SK-N-SH (cell line): ENCODE measurements at regions not wholly inside any gene's neighbourhood (a gene's known extent, or its start where the extent isn't known, plus 50 kb on each side); places are given as distances from the start of the nearest gene placed in this dataset.

ENCODE experiments used
- CTCF ChIA-PET: fragments of 300-600, 350-600 bp; formaldehyde crosslinking; extraction: SDS; loops from one replicate; lab custom pipeline; 2021; lab: Yijun Ruan, JAX
- POLR2A ChIA-PET: fragments of 350-600 bp; sonication (Branson Sonifier 250); formaldehyde crosslinking; extraction: SDS; loops from one replicate; lab custom pipeline; 2020; ENCODE audit warnings: antibody characterized with exemption, inconsistent platforms; lab: Yijun Ruan, JAX
- DNase-seq: peaks from one replicate; pipeline ENCODE4 v3.0.0; 2012
- H2AFZ ChIP-seq: fragments of 200-600 bp; sonication (generic); 2 replicates; pipeline ENCODE4 v1.8.1; 2016; ENCODE audit warnings: antibody characterized with exemption, mild to moderate bottlenecking, low read depth
- H3F3A ChIP-seq: fragments of 200-600 bp; sonication (generic); replicated peaks from 2 replicates; pipeline ENCODE3; 2016; ENCODE audit warnings: antibody characterized with exemption, mild to moderate bottlenecking; ENCODE audit not compliant: insufficient read depth
- H3K27ac ChIP-seq, 2 experiments: fragments of 200-500 bp in 1 of 2; fragments of 200-600 bp in 1 of 2; sonication (Bioruptor generic) in 1 of 2; sonication (generic), shearing (Covaris generic) in 1 of 2; 2 replicates each; pipeline versions ENCODE4 v1.5.1 to v1.6.1; 2014 to 2016; ENCODE audit warnings: low read depth in 2 of 2, inconsistent platforms in 1 of 2, low read length in 1 of 2, mild to moderate bottlenecking in 1 of 2, mixed read lengths in 1 of 2
- H3K27me3 ChIP-seq: fragments of 200-600 bp; sonication (generic), shearing (Covaris generic); 2 replicates; pipeline ENCODE4 v1.6.1; 2016; ENCODE audit warnings: mixed run types; ENCODE audit not compliant: insufficient read depth
- H3K36me3 ChIP-seq, 2 experiments: fragments of 200-500 bp in 1 of 2; fragments of 200-600 bp in 1 of 2; sonication (Bioruptor generic) in 1 of 2; sonication (generic) in 1 of 2; replicated peaks in 1 of 2; 2 replicates each; pipeline versions ENCODE3 to v1.5.1; 2014 to 2016; ENCODE audit warnings: low read length in 1 of 2, mild to moderate bottlenecking in 1 of 2; ENCODE audit not compliant: insufficient read depth in 2 of 2, control insufficient read depth in 1 of 2
- H3K4me1 ChIP-seq, 2 experiments: fragments of 200-500 bp in 1 of 2; fragments of 200-600 bp in 1 of 2; sonication (Bioruptor generic) in 1 of 2; sonication (generic), shearing (Covaris generic) in 1 of 2; 2 replicates each; pipeline versions ENCODE4 v1.5.1 to v1.6.1; 2014 to 2016; ENCODE audit warnings: low read depth in 1 of 2, low read length in 1 of 2, mixed run types in 1 of 2; ENCODE audit not compliant: insufficient read depth in 2 of 2, control insufficient read depth in 1 of 2
- H3K4me2 ChIP-seq: fragments of 200-600 bp; sonication (generic), shearing (Covaris generic); 2 replicates; pipeline ENCODE4 v1.6.1; 2017; ENCODE audit warnings: mixed run types
- H3K4me3 ChIP-seq, 2 experiments: fragments of 200-500 bp in 1 of 2; fragments of 200-600 bp in 1 of 2; sonication (Bioruptor generic) in 1 of 2; sonication (generic), shearing (Covaris generic) in 1 of 2; 2 replicates each; pipeline versions ENCODE4 v1.5.1 to v1.8.1; 2014 to 2016; ENCODE audit warnings: low read depth in 2 of 2, inconsistent platforms in 1 of 2, low read length in 1 of 2, mild to moderate bottlenecking in 1 of 2, mixed read lengths in 1 of 2, moderate library complexity in 1 of 2
- H3K79me2 ChIP-seq: fragments of 200-600 bp; sonication (generic); 2 replicates; pipeline ENCODE4 v1.8.1; 2017; ENCODE audit warnings: mild to moderate bottlenecking; ENCODE audit not compliant: insufficient read depth
- H3K9ac ChIP-seq: fragments of 200-600 bp; sonication (generic); 2 replicates; pipeline ENCODE4 v1.6.1; 2017; ENCODE audit warnings: mixed run types
- H3K9me2 ChIP-seq: fragments of 200-600 bp; sonication (generic); 2 replicates; pipeline ENCODE4 v1.6.1; 2017; ENCODE audit warnings: mixed run types
- H3K9me3 ChIP-seq: fragments of 200-600 bp; sonication (generic); 2 replicates; pipeline ENCODE4 v1.6.1; 2017; ENCODE audit warnings: mixed run types, mild to moderate bottlenecking, moderate library complexity
- H4K20me1 ChIP-seq: fragments of 200-600 bp; sonication (generic); 2 replicates; pipeline ENCODE4 v1.6.1; 2017; ENCODE audit warnings: mild to moderate bottlenecking, mixed run types; ENCODE audit not compliant: insufficient read depth
- CHD2 ChIP-seq: fragments of 150-350 bp; IDR thresholded peaks from 2 replicates; pipeline ENCODE4 v1.6.1; 2018; ENCODE audit warnings: low read length; ENCODE audit not compliant: partially characterized antibody
- ELF1 ChIP-seq: IDR thresholded peaks from 2 replicates; pipeline ENCODE4 v1.4.0; 2012
- EZH2phosphoT487 ChIP-seq: fragments of 200-600 bp; sonication (generic); IDR thresholded peaks from 2 replicates; pipeline ENCODE4 v1.6.1; 2017; ENCODE audit warnings: low read depth, mixed run types, mild to moderate bottlenecking, antibody characterized with exemption, moderate library complexity, borderline replicate concordance
- FOSL2 ChIP-seq: IDR thresholded peaks from 2 replicates; pipeline ENCODE4 v1.4.0; 2012; ENCODE audit warnings: low read depth, mild to moderate bottlenecking, moderate library complexity, borderline replicate concordance
- IRF3 ChIP-seq: fragments of 150-350 bp; IDR thresholded peaks from 2 replicates; pipeline ENCODE4 v1.6.1; 2016; ENCODE audit warnings: mild to moderate bottlenecking, low read depth, low read length
- JUND ChIP-seq: IDR thresholded peaks from 2 replicates; pipeline ENCODE4 v1.4.0; 2012
- MEF2A ChIP-seq: IDR thresholded peaks from 2 replicates; pipeline ENCODE4 v1.4.0; 2012; ENCODE audit warnings: low read depth, borderline replicate concordance
- MXI1 ChIP-seq: IDR thresholded peaks from 2 replicates; pipeline ENCODE4 v1.6.1; 2012; ENCODE audit warnings: mild to moderate bottlenecking, low read depth, low read length, improper control_type of control experiment
- NRF1 ChIP-seq: IDR thresholded peaks from 2 replicates; pipeline ENCODE4 v1.6.1; 2012; ENCODE audit warnings: low read depth, mild to moderate bottlenecking, low read length
- RAD21 ChIP-seq: IDR thresholded peaks from 2 replicates; pipeline ENCODE4 v1.6.1; 2012; ENCODE audit warnings: mild to moderate bottlenecking, low read length
- RCOR1 ChIP-seq: fragments of 150-350 bp; IDR thresholded peaks from 2 replicates; pipeline ENCODE4 v1.6.1; 2017; ENCODE audit warnings: antibody characterized with exemption, low read length
- RFX5 ChIP-seq: IDR thresholded peaks from 2 replicates; pipeline ENCODE4 v1.6.1; 2012; ENCODE audit warnings: mild to moderate bottlenecking, improper control_type of control experiment, low read length
- RXRA ChIP-seq: IDR thresholded peaks from 2 replicates; pipeline ENCODE4 v1.4.0; 2012; ENCODE audit warnings: low read depth, mild to moderate bottlenecking, borderline replicate concordance
- SIN3A ChIP-seq: IDR thresholded peaks from 2 replicates; pipeline ENCODE4 v1.6.1; 2012; ENCODE audit warnings: low read depth, mild to moderate bottlenecking, low read length, moderate library complexity, borderline replicate concordance
- TCF12 ChIP-seq: IDR thresholded peaks from 2 replicates; pipeline ENCODE4 v1.4.0; 2012
- TEAD4 ChIP-seq: IDR thresholded peaks from 2 replicates; pipeline ENCODE4 v1.4.0; 2012; ENCODE audit warnings: mild to moderate bottlenecking, borderline replicate concordance; ENCODE audit not compliant: insufficient read depth
- USF2 ChIP-seq: fragments of 150-350 bp; IDR thresholded peaks from 2 replicates; pipeline ENCODE4 v1.6.1; 2017; ENCODE audit warnings: antibody characterized with exemption, low read length, low read depth, borderline replicate concordance
- YY1 ChIP-seq: IDR thresholded peaks from 2 replicates; pipeline ENCODE4 v1.4.0; 2012; ENCODE audit warnings: low read depth, mild to moderate bottlenecking
- ZBTB33 ChIP-seq: IDR thresholded peaks from 2 replicates; pipeline ENCODE4 v1.4.0; 2012; ENCODE audit warnings: low read depth, borderline replicate concordance
- WGBS: methylation state at CpG from one replicate; pipeline ENCODE4 v1.1.6; 2017; ENCODE audit warnings: low lambda C conversion rate; 5-methylcytosine and 5-hydroxymethylcytosine counted together
- TF ChIP-seq, protein P1 (sequence below): IDR thresholded peaks from 2 replicates; pipeline ENCODE4 v1.4.0; 2012; ENCODE audit warnings: low read depth, borderline replicate concordance
- TF ChIP-seq, protein P2 (sequence below): IDR thresholded peaks from 2 replicates; pipeline ENCODE4; 2012
- TF ChIP-seq, protein P3 (sequence below): fragments of 200-600 bp; sonication (generic); IDR thresholded peaks from 2 replicates; pipeline ENCODE4 v1.6.1; 2017; ENCODE audit warnings: antibody characterized with exemption, mild to moderate bottlenecking, moderate library complexity

GRCh38 chr4:29710519-29710918 is 1009.6 kb upstream of the PCDH7 start:
- H2AFZ ChIP-seq, result no peak overlapping the region
- no peaks in the 10 kb centered on the region for H3K9me3 ChIP-seq
- no peaks in the 10 kb centered on the region; the same call in 1 of the 2 replicates for H3K27me3 ChIP-seq
- no peak overlapping the region for H3K27ac ChIP-seq
- H3K36me3 ChIP-seq, result no peaks in the 10 kb centered on the region
- WGBS, result 0% methylated on average over 1 of the region's 1 CpG
- ChIA-PET CTCF (no interaction called here), POLR2A (no interaction called here)
- H3K4me1 ChIP-seq, result no peaks in the 10 kb centered on the region
- H3K9ac ChIP-seq, result no peak overlapping the region
- no peaks in the 10 kb centered on the region for H3K79me2 ChIP-seq
- TF ChIP-seq RCOR1, result no peak
- TF ChIP-seq, protein P1, sequence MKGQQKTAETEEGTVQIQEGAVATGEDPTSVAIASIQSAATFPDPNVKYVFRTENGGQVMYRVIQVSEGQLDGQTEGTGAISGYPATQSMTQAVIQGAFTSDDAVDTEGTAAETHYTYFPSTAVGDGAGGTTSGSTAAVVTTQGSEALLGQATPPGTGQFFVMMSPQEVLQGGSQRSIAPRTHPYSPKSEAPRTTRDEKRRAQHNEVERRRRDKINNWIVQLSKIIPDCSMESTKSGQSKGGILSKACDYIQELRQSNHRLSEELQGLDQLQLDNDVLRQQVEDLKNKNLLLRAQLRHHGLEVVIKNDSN, result no peak
- TF ChIP-seq MEF2A, result no peak
- TF ChIP-seq ZBTB33, result no peak
- no peak for TF ChIP-seq EZH2phosphoT487
- TF ChIP-seq FOSL2, result no peak
- TF ChIP-seq YY1, result no peak
- no peak overlapping the region for H3K4me2 ChIP-seq
- H4K20me1 ChIP-seq, result no peaks in the 10 kb centered on the region
- DNase-seq, result no peak
- no peaks in the 10 kb centered on the region for H3F3A ChIP-seq
- no peak overlapping the region for H3K4me3 ChIP-seq
- H3K9me2 ChIP-seq, result 0 out of 2 replicates have a peak, but pooled peaks cover 3% of the 10 kb centered on the region

GRCh38 chr4:29711226-29711625 is 1008.9 kb upstream of the PCDH7 start:
- TF ChIP-seq RFX5 (no peak), MXI1 (no peak), JUND (no peak), ELF1 (no peak), RXRA (no peak), USF2 (no peak), TEAD4 (no peak), SIN3A (no peak), IRF3 (no peak), NRF1 (no peak), RAD21 (no peak), TCF12 (no peak), CHD2 (no peak)
- TF ChIP-seq, protein P2, sequence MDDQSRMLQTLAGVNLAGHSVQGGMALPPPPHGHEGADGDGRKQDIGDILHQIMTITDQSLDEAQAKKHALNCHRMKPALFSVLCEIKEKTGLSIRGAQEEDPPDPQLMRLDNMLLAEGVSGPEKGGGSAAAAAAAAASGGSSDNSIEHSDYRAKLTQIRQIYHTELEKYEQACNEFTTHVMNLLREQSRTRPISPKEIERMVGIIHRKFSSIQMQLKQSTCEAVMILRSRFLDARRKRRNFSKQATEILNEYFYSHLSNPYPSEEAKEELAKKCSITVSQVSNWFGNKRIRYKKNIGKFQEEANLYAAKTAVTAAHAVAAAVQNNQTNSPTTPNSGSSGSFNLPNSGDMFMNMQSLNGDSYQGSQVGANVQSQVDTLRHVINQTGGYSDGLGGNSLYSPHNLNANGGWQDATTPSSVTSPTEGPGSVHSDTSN, result no peak
- TF ChIP-seq, protein P3, sequence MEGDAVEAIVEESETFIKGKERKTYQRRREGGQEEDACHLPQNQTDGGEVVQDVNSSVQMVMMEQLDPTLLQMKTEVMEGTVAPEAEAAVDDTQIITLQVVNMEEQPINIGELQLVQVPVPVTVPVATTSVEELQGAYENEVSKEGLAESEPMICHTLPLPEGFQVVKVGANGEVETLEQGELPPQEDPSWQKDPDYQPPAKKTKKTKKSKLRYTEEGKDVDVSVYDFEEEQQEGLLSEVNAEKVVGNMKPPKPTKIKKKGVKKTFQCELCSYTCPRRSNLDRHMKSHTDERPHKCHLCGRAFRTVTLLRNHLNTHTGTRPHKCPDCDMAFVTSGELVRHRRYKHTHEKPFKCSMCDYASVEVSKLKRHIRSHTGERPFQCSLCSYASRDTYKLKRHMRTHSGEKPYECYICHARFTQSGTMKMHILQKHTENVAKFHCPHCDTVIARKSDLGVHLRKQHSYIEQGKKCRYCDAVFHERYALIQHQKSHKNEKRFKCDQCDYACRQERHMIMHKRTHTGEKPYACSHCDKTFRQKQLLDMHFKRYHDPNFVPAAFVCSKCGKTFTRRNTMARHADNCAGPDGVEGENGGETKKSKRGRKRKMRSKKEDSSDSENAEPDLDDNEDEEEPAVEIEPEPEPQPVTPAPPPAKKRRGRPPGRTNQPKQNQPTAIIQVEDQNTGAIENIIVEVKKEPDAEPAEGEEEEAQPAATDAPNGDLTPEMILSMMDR, result no peak
- Histone ChIP-seq H3K9ac (no peak overlapping the region), H4K20me1 (no peaks in the 10 kb centered on the region), H3K36me3 (no peaks in the 10 kb centered on the region), H3K79me2 (no peaks in the 10 kb centered on the region), H3K27me3 (no peaks in the 10 kb centered on the region; the same call in 1 of the 2 replicates), H3K4me3 (no peak overlapping the region), H3K9me3 (no peaks in the 10 kb centered on the region), H3K4me2 (no peak overlapping the region), H2AFZ (no peak overlapping the region), H3F3A (no peaks in the 10 kb centered on the region), H3K27ac (no peak overlapping the region), H3K4me1 (no peaks in the 10 kb centered on the region), H3K9me2 (0 out of 2 replicates have a peak, but pooled peaks cover 3% of the 10 kb centered on the region)
- ChIA-PET POLR2A (no interaction called here), CTCF (no interaction called here)
- WGBS, result 14% methylated on average over 2 of the region's 2 CpGs
- no peak for DNase-seq
